ENCODE measurements at regions not wholly inside any gene's neighbourhood (a gene's known extent, or its start where the extent isn't known, plus 50 kb on each side); places are given as distances from the start of the nearest gene placed in this dataset.

- TF ChIP-seq ZFP30 (CRISPR knock-in tag; IDR thresholded peaks at IDR 0.05), result no peak
- TF ChIP-seq, protein P1, sequence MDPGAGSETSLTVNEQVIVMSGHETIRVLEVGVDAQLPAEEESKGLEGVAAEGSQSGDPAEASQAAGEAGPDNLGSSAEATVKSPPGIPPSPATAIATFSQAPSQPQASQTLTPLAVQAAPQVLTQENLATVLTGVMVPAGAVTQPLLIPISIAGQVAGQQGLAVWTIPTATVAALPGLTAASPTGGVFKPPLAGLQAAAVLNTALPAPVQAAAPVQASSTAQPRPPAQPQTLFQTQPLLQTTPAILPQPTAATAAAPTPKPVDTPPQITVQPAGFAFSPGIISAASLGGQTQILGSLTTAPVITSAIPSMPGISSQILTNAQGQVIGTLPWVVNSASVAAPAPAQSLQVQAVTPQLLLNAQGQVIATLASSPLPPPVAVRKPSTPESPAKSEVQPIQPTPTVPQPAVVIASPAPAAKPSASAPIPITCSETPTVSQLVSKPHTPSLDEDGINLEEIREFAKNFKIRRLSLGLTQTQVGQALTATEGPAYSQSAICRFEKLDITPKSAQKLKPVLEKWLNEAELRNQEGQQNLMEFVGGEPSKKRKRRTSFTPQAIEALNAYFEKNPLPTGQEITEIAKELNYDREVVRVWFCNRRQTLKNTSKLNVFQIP (CRISPR knock-in tag; IDR thresholded peaks at IDR 0.05; ENCODE audit: borderline replicate concordance, low read depth), result no peak
- no peak for TF ChIP-seq CSDC2 (CRISPR knock-in tag; IDR thresholded peaks at IDR 0.05)
- no peak for TF ChIP-seq ZNF8 (CRISPR knock-in tag; IDR thresholded peaks at IDR 0.05)
- no peak for TF ChIP-seq ZNF70 (CRISPR knock-in tag; IDR thresholded peaks at IDR 0.05)
- TF ChIP-seq GLIS3 (CRISPR knock-in tag; IDR thresholded peaks at IDR 0.05), result no peak
- no peak for TF ChIP-seq TOX (CRISPR knock-in tag; IDR thresholded peaks at IDR 0.05; ENCODE audit: borderline replicate concordance)
- TF ChIP-seq PPARA (CRISPR knock-in tag; IDR thresholded peaks at IDR 0.05; ENCODE audit: borderline replicate concordance), result no peak
- TF ChIP-seq BACH2 (CRISPR knock-in tag; IDR thresholded peaks at IDR 0.05; ENCODE audit: borderline replicate concordance), result no peak
- TF ChIP-seq, protein P2, sequence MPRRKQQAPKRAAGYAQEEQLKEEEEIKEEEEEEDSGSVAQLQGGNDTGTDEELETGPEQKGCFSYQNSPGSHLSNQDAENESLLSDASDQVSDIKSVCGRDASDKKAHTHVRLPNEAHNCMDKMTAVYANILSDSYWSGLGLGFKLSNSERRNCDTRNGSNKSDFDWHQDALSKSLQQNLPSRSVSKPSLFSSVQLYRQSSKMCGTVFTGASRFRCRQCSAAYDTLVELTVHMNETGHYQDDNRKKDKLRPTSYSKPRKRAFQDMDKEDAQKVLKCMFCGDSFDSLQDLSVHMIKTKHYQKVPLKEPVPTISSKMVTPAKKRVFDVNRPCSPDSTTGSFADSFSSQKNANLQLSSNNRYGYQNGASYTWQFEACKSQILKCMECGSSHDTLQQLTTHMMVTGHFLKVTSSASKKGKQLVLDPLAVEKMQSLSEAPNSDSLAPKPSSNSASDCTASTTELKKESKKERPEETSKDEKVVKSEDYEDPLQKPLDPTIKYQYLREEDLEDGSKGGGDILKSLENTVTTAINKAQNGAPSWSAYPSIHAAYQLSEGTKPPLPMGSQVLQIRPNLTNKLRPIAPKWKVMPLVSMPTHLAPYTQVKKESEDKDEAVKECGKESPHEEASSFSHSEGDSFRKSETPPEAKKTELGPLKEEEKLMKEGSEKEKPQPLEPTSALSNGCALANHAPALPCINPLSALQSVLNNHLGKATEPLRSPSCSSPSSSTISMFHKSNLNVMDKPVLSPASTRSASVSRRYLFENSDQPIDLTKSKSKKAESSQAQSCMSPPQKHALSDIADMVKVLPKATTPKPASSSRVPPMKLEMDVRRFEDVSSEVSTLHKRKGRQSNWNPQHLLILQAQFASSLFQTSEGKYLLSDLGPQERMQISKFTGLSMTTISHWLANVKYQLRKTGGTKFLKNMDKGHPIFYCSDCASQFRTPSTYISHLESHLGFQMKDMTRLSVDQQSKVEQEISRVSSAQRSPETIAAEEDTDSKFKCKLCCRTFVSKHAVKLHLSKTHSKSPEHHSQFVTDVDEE (CRISPR knock-in tag; IDR thresholded peaks at IDR 0.05), result no peak
- TF ChIP-seq OSR1 (CRISPR knock-in tag; IDR thresholded peaks at IDR 0.05), result no peak
- no peak for TF ChIP-seq RARB (CRISPR knock-in tag; IDR thresholded peaks at IDR 0.05)
- TF ChIP-seq ARNTL (CRISPR knock-in tag; IDR thresholded peaks at IDR 0.05; ENCODE audit: borderline replicate concordance, low read depth), result no peak
- no peak for TF ChIP-seq TCF4 (CRISPR knock-in tag; IDR thresholded peaks at IDR 0.05; ENCODE audit: borderline replicate concordance)
- no peak for TF ChIP-seq ISL1 (CRISPR knock-in tag; IDR thresholded peaks at IDR 0.05)
- ATAC-seq, result no peak
Observed at GRCh38 chr11:123363556-123363955, 66.5 kb upstream of the GRAMD1B start.

- ATAC-seq, result no peak
- no peak for TF ChIP-seq SNAI2 (CRISPR knock-in tag; IDR thresholded peaks at IDR 0.05)
- no peak for TF ChIP-seq BACH2 (CRISPR knock-in tag; IDR thresholded peaks at IDR 0.05; ENCODE audit: borderline replicate concordance)
- TF ChIP-seq ZC3H10 (CRISPR knock-in tag; IDR thresholded peaks at IDR 0.05), result no peak
- TF ChIP-seq RARB (CRISPR knock-in tag; IDR thresholded peaks at IDR 0.05), result no peak
- TF ChIP-seq GLIS3 (CRISPR knock-in tag; IDR thresholded peaks at IDR 0.05), result no peak
- no peak for TF ChIP-seq PPARA (CRISPR knock-in tag; IDR thresholded peaks at IDR 0.05; ENCODE audit: borderline replicate concordance)
- no peak for TF ChIP-seq ZFP30 (CRISPR knock-in tag; IDR thresholded peaks at IDR 0.05)
- TF ChIP-seq, protein P3, sequence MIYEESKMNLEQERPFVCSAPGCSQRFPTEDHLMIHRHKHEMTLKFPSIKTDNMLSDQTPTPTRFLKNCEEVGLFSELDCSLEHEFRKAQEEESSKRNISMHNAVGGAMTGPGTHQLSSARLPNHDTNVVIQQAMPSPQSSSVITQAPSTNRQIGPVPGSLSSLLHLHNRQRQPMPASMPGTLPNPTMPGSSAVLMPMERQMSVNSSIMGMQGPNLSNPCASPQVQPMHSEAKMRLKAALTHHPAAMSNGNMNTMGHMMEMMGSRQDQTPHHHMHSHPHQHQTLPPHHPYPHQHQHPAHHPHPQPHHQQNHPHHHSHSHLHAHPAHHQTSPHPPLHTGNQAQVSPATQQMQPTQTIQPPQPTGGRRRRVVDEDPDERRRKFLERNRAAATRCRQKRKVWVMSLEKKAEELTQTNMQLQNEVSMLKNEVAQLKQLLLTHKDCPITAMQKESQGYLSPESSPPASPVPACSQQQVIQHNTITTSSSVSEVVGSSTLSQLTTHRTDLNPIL (CRISPR knock-in tag; IDR thresholded peaks at IDR 0.05; ENCODE audit: low read depth), result no peak
- TF ChIP-seq CSRNP3 (CRISPR knock-in tag; IDR thresholded peaks at IDR 0.05), result no peak
Observed at GRCh38 chr11:123362941-123363340, 67.1 kb upstream of the GRAMD1B start.

DNA sequence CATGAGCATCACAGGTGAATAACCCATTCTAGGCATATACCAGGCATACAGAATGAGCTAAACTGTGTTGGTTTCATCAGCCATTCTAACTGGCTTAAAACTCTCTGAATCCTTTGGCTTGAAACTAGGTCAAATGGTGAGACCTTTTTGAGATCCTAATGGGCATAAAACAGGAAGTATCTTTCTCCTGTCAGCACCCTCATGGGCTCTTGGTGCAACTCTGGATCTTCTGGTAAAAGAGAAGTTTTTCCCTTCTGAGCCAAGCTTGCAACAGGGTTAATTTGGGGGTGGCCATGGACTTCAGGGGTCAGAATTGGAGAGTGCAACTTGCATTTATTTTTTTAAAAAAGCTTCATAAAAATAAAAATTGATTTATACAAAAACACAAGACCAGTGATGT, 67.9 kb upstream of the GRAMD1B start:
- no peak for TF ChIP-seq ZNF70 (CRISPR knock-in tag; IDR thresholded peaks at IDR 0.05)
- TF ChIP-seq, protein P2 (CRISPR knock-in tag; IDR thresholded peaks at IDR 0.05), result no peak
- no peak for TF ChIP-seq TCF4 (CRISPR knock-in tag; IDR thresholded peaks at IDR 0.05; ENCODE audit: borderline replicate concordance)
- TF ChIP-seq SNAI2 (CRISPR knock-in tag; IDR thresholded peaks at IDR 0.05), result no peak
- TF ChIP-seq ZFP3 (CRISPR knock-in tag; IDR thresholded peaks at IDR 0.05), result no peak
- no peak for TF ChIP-seq ZNF565 (CRISPR knock-in tag; conservative IDR thresholded peaks at IDR 0.05; ENCODE audit: low read depth)
- ATAC-seq, result no peak
